IMR-90 (cell line): ENCODE measurements at regions not wholly inside any gene's neighbourhood (a gene's known extent, or its start where the extent isn't known, plus 50 kb on each side); places are given as distances from the start of the nearest gene placed in this dataset.

ENCODE experiments used
- ATAC-seq: fragments of 200-7000 bp; cut with Tn5 transposase; 2 replicates; pipeline ENCODE4 v1.9.1; 2020; ENCODE audit warnings: low read depth, mild to moderate bottlenecking, moderate library complexity
- BruUV-seq: library from RNA; stranded (reverse); fragments of 400-500 nt; replicated peaks from 2 replicates; lab custom pipeline; 2021; lab: Mats Ljungman, UMichigan
- CTCF ChIA-PET: fragments of 300-600 bp; formaldehyde crosslinking; extraction: SDS; loops from one replicate; lab custom pipeline; 2021; ENCODE audit warnings: antibody characterized with exemption; lab: Yijun Ruan, JAX
- POLR2A ChIA-PET: fragments of 300-600 bp; sonication (Branson Sonifier 250); formaldehyde crosslinking; loops from one replicate; lab custom pipeline; 2022; ENCODE audit warnings: antibody characterized with exemption; ENCODE audit not compliant: unreplicated experiment; lab: Charles Lee
- DNase-seq: peaks from one replicate; pipeline ENCODE4 v3.0.0; 2013
- H2AFZ ChIP-seq: replicated peaks from 2 replicates; pipeline ENCODE3; 2013; ENCODE audit warnings: low read length, mild to moderate bottlenecking; ENCODE audit not compliant: poor library complexity
- H2AK5ac ChIP-seq: 2 replicates; pipeline ENCODE4 v1.6.1; 2013; ENCODE audit warnings: low read depth, low read length, inconsistent platforms
- H2AK9ac ChIP-seq: replicated peaks from 2 replicates; pipeline ENCODE3; 2013; ENCODE audit warnings: mild to moderate bottlenecking, low read depth, low read length, moderate library complexity; ENCODE audit not compliant: poor library complexity
- H2BK120ac ChIP-seq: 2 replicates; pipeline ENCODE4 v1.6.1; 2013; ENCODE audit warnings: low read depth, low read length, inconsistent platforms
- H2BK15ac ChIP-seq: 3 replicates; pipeline ENCODE4 v1.6.1; 2013; ENCODE audit warnings: low read depth, low read length, inconsistent platforms
- H2BK20ac ChIP-seq: 2 replicates; pipeline ENCODE4 v1.6.1; 2013; ENCODE audit warnings: low read depth, mild to moderate bottlenecking, inconsistent platforms, low read length, moderate library complexity
- H2BK5ac ChIP-seq: 2 replicates; pipeline ENCODE4 v1.6.1; 2013; ENCODE audit warnings: mild to moderate bottlenecking, low read depth, low read length, inconsistent platforms; ENCODE audit not compliant: poor library complexity, severe bottlenecking
- H3K14ac ChIP-seq: replicated peaks from 2 replicates; pipeline ENCODE4 v1.6.1; 2013; ENCODE audit warnings: low read depth, low read length, inconsistent platforms
- H3K18ac ChIP-seq: 2 replicates; pipeline ENCODE4 v1.6.1; 2013; ENCODE audit warnings: low read depth, low read length, control low read depth
- H3K23ac ChIP-seq: 2 replicates; pipeline ENCODE4 v1.6.1; 2013; ENCODE audit warnings: low read depth, low read length, inconsistent platforms
- H3K27ac ChIP-seq: 2 replicates; pipeline ENCODE4 v1.5.1; 2013; ENCODE audit warnings: mild to moderate bottlenecking, control low read depth, low read length; ENCODE audit not compliant: insufficient read depth
- H3K27me3 ChIP-seq: 2 replicates; pipeline ENCODE4 v1.6.1; 2013; ENCODE audit warnings: low read length; ENCODE audit not compliant: control insufficient read depth, insufficient read depth
- H3K36me3 ChIP-seq: 2 replicates; pipeline ENCODE4 v1.6.1; 2013; ENCODE audit warnings: low read length, mixed read lengths; ENCODE audit not compliant: control insufficient read depth, insufficient read depth
- H3K4ac ChIP-seq: 2 replicates; pipeline ENCODE4 v1.6.1; 2013; ENCODE audit warnings: low read depth, low read length, inconsistent platforms
- H3K4me1 ChIP-seq: 2 replicates; pipeline ENCODE4 v1.6.1; 2013; ENCODE audit warnings: low read length, mixed read lengths; ENCODE audit not compliant: control insufficient read depth, insufficient read depth
- H3K4me2 ChIP-seq: 2 replicates; pipeline ENCODE4 v1.6.1; 2013; ENCODE audit warnings: low read depth, mild to moderate bottlenecking, control low read depth, low read length, moderate library complexity
- H3K4me3 ChIP-seq: 2 replicates; pipeline ENCODE4 v1.5.1; 2013; ENCODE audit warnings: low read depth, mild to moderate bottlenecking, control low read depth, low read length, moderate library complexity; ENCODE audit not compliant: insufficient read depth
- H3K56ac ChIP-seq: 2 replicates; pipeline ENCODE4 v1.6.1; 2013; ENCODE audit warnings: low read length, inconsistent platforms; ENCODE audit not compliant: insufficient read depth; ENCODE audit errors: extremely low read depth
- H3K79me1 ChIP-seq, 2 experiments: 2 replicates each; pipeline ENCODE4 v1.6.1; 2013; ENCODE audit warnings: low read length in 2 of 2, inconsistent platforms in 1 of 2, low read depth in 1 of 2
- H3K9ac ChIP-seq: 2 replicates; pipeline ENCODE4 v1.6.1; 2013; ENCODE audit warnings: low read depth, low read length, control low read depth
- H3K9me1 ChIP-seq: 2 replicates; pipeline ENCODE4 v1.6.1; 2013; ENCODE audit warnings: low read length, inconsistent platforms; ENCODE audit not compliant: insufficient read depth
- H3K9me3 ChIP-seq: 2 replicates; pipeline ENCODE4 v1.6.1; 2013; ENCODE audit warnings: low read length; ENCODE audit not compliant: control insufficient read depth, insufficient read depth
- H4K20me1 ChIP-seq: 2 replicates; pipeline ENCODE4 v1.6.1; 2013; ENCODE audit warnings: low read length, inconsistent platforms; ENCODE audit not compliant: insufficient read depth
- H4K5ac ChIP-seq: 2 replicates; pipeline ENCODE4 v1.6.1; 2013; ENCODE audit warnings: mild to moderate bottlenecking, low read depth, low read length, control low read depth
- H4K8ac ChIP-seq, 2 experiments: 2 replicates each; pipeline ENCODE4 v1.6.1; 2013; ENCODE audit warnings: low read depth in 2 of 2, low read length in 2 of 2, control low read depth in 1 of 2, inconsistent platforms in 1 of 2
- H4K91ac ChIP-seq: 2 replicates; pipeline ENCODE4 v1.6.1; 2013; ENCODE audit warnings: low read depth, low read length, inconsistent platforms; ENCODE audit not compliant: insufficient read depth
- BHLHE40 ChIP-seq: fragments of 150-350 bp; IDR thresholded peaks from 2 replicates; pipeline ENCODE4 v1.6.1; 2016; ENCODE audit warnings: mild to moderate bottlenecking, low read depth, low read length
- CEBPB ChIP-seq: IDR thresholded peaks from 2 replicates; pipeline ENCODE4 v1.6.1; 2012; ENCODE audit warnings: low read depth, low read length, improper control_type of control experiment
- FOS ChIP-seq: fragments of 150-350 bp; IDR thresholded peaks from 2 replicates; pipeline ENCODE4 v1.6.1; 2016; ENCODE audit warnings: low read depth, low read length
- MXI1 ChIP-seq: IDR thresholded peaks from 2 replicates; pipeline ENCODE4 v1.6.1; 2012; ENCODE audit warnings: low read depth, mild to moderate bottlenecking, low read length, moderate library complexity, borderline replicate concordance
- NFE2L2 ChIP-seq: fragments of 150-350 bp; IDR thresholded peaks from 2 replicates; pipeline ENCODE4 v1.6.1; 2016; ENCODE audit warnings: low read depth, mild to moderate bottlenecking, low read length
- RCOR1 ChIP-seq: IDR thresholded peaks from 2 replicates; pipeline ENCODE4 v1.6.1; 2012; ENCODE audit warnings: mild to moderate bottlenecking, low read length, improper control_type of control experiment; ENCODE audit not compliant: insufficient replicate concordance
- SMC3 ChIP-seq: fragments of 150-350 bp; IDR thresholded peaks from 2 replicates; pipeline ENCODE4 v1.6.1; 2016; ENCODE audit warnings: low read depth, mild to moderate bottlenecking, antibody characterized with exemption, low read length, moderate library complexity
- WGBS, 2 experiments: methylation state at CpG; one replicate each; pipeline versions ENCODE4 v1.1.5 to v1.1.7; 2013; ENCODE audit warnings: missing lambda C conversion rate in 2 of 2; ENCODE audit not compliant: insufficient read length in 1 of 2; ENCODE audit errors: extremely low coverage in 2 of 2; 5-methylcytosine and 5-hydroxymethylcytosine counted together
- dilution Hi-C: fragments of 300-500 bp; cut with HindIII; formaldehyde crosslinking; loops from one replicate; pipeline ENCODE4 v1.14.3; 2018; ENCODE audit warnings: low sequenced_read_pairs; ENCODE audit not compliant: unreplicated experiment
- in situ Hi-C: fragments of 300-500 bp; cut with MboI; formaldehyde crosslinking; loops from 3 replicates; pipeline ENCODE4 v1.14.3; 2019; ENCODE audit warnings: low sequenced_read_pairs, inconsistent platforms, mixed read lengths
- intact Hi-C: fragments of 100-400 bp; cut with micrococcal nuclease; formaldehyde crosslinking; loops from 2 replicates; pipeline ENCODE4 v1.10.0; 2022
- TF ChIP-seq, protein P1 (sequence below): fragments of 150-350 bp; IDR thresholded peaks from 2 replicates; pipeline ENCODE4 v1.6.1; 2016; ENCODE audit warnings: low read depth, mild to moderate bottlenecking, low read length, moderate library complexity, borderline replicate concordance
- TF ChIP-seq, protein P2 (sequence below): fragments of 150-350 bp; IDR thresholded peaks from 2 replicates; pipeline ENCODE4 v1.6.1; 2017; ENCODE audit warnings: mild to moderate bottlenecking, antibody characterized with exemption, low read length, low read depth

DNA sequence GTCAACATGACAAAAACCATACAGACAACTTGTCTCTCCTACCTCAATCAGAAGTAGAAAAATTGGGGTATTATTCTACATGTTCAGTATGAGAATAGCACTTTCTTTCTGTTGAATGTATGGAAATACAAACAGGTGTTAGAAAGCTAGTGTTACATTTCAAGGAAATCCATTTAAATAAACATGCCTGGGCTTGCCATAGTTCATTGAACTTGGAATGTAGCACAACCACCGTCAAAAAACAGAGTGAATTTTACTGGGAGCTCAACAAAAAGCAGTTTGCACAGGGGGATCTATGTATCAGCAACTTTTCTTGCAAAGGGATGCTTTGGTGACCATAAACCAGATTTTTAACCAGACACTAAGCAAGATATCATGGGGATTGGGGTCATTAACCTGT lies 307.9 kb upstream of the SMARCA2 start:
- Histone ChIP-seq H4K91ac (no peak overlapping the region), H4K20me1 (no peaks in the 10 kb centered on the region), H3K27ac (no peak overlapping the region), H3K9ac (no peak overlapping the region), H3K9me3 (peaks cover 6% of the 10 kb centered on the region), H2AK5ac (no peak overlapping the region), H2AK9ac (no peak overlapping the region), H2BK20ac (no peak overlapping the region), H3K14ac (no peak overlapping the region), H3K4me2 (no peak overlapping the region), H2AFZ (no peak overlapping the region), H3K36me3 (no peaks in the 10 kb centered on the region), H3K23ac (no peak overlapping the region), H2BK120ac (no peak overlapping the region), H2BK15ac (no peak overlapping the region), H3K56ac (no peak overlapping the region), H3K4me1 (no peaks in the 10 kb centered on the region), H3K4ac (no peak overlapping the region), H4K8ac (no peak overlapping the region), H3K79me1 (no peaks in the 10 kb centered on the region), H3K27me3 (no peaks in the 10 kb centered on the region), H3K4me3 (no peak overlapping the region), H3K18ac (no peak overlapping the region), H3K9me1 (no peaks in the 10 kb centered on the region), H4K5ac (no peak overlapping the region), H2BK5ac (no peak overlapping the region)
- no TSS peak for BruUV-seq
- dilution Hi-C loops (no loop called here), intact Hi-C loops (no loop called here), in situ Hi-C loops (no loop called here)
- TF ChIP-seq RCOR1 = no peak
- TF ChIP-seq, protein P1, sequence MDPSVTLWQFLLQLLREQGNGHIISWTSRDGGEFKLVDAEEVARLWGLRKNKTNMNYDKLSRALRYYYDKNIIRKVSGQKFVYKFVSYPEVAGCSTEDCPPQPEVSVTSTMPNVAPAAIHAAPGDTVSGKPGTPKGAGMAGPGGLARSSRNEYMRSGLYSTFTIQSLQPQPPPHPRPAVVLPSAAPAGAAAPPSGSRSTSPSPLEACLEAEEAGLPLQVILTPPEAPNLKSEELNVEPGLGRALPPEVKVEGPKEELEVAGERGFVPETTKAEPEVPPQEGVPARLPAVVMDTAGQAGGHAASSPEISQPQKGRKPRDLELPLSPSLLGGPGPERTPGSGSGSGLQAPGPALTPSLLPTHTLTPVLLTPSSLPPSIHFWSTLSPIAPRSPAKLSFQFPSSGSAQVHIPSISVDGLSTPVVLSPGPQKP = no peak
- TF ChIP-seq NFE2L2 = no peak
- TF ChIP-seq, protein P2, sequence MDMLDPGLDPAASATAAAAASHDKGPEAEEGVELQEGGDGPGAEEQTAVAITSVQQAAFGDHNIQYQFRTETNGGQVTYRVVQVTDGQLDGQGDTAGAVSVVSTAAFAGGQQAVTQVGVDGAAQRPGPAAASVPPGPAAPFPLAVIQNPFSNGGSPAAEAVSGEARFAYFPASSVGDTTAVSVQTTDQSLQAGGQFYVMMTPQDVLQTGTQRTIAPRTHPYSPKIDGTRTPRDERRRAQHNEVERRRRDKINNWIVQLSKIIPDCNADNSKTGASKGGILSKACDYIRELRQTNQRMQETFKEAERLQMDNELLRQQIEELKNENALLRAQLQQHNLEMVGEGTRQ = no peak
- no peak for TF ChIP-seq SMC3
- no peak for TF ChIP-seq BHLHE40
- no peak for TF ChIP-seq FOS
- TF ChIP-seq CEBPB = no peak
- TF ChIP-seq MXI1 = no peak
- ChIA-PET POLR2A (no interaction called here), CTCF (no interaction called here)
- 0% methylated on average over 1 of the region's 1 CpG; no CpG with 5 or more reads in 1 of the 2 experiments for WGBS, 2 experiments
- DNase-seq (no peak), ATAC-seq (no peak)
